HG03558 (cell line): ENCODE measurements at regions not wholly inside any gene's neighbourhood (a gene's known extent, or its start where the extent isn't known, plus 50 kb on each side); places are given as distances from the start of the nearest gene placed in this dataset.

Experiments
- ATAC-seq: cut with Tn5 transposase; IDR thresholded peaks from one replicate; pipeline ENCODE4 v1.9.1; 2021; ENCODE audit warnings: moderate number of reproducible peaks; ENCODE audit not compliant: unreplicated experiment; ENCODE audit errors: extremely low read depth

- no peak for ATAC-seq
Measured at GRCh38 chr1:57500136-57500830, 76.4 kb upstream of the DAB1 start.

DNA sequence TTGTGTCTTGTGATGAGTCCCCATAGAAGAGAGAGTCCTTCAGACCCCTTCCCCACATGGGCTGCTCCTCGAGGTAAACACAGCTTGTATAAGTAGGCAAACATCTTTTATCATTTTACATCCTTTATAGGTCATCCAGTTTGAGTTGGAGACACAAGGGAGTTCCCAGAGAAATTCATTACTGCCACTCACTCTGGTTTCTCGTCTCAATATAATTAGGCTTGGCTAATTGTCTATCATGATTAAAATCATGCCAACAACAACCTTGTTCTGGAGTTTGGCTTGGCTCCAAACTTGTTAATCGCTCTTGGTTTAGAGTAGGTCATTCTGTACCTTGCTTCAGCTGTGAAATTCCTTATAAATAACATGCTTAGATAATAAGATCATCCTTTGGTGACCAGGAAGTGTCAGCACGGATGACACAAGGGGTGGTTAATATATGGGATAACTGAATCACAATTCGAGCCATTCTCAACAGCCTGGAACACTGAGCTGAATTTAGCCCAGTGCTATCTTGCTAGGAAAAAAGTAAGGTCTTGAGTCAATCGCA is 70.7 kb upstream of the DAB1 start:
- ATAC-seq = no peak

GRCh38 chr1:57492586-57493226 is 68.8 kb upstream of the DAB1 start:
- no peak for ATAC-seq

DNA sequence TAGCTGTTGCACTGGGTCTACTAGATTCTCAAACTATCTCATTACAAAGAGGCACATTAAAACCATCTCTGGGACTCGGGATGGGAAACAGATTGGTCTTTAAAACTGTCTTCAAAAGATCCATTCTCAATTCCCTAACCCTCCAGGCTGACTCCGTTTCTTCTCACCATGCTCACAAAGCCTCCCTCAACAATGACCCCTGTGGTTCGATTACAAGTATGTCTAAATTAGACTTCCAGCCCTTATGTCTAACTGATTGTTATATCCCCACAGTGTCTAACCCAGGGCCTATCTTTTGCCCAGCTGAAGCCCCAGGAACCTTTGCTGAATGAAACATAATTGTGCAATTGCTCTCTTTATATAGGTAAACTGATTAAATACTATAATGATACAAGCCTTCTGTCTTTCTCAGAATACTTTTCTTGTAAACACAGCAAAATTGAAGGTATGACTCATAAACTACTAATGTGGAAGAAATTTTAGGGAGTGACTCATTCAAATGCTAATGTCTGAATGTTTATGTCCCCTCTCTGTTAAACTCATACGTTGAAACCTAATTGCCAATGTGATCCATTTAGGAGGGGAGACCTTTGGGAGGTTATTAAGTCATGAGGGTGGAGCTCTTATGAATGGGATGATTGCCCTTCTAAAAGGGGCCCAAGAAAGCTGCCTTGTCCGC is 65.6 kb upstream of the DAB1 start:
- no peak for ATAC-seq

DNA sequence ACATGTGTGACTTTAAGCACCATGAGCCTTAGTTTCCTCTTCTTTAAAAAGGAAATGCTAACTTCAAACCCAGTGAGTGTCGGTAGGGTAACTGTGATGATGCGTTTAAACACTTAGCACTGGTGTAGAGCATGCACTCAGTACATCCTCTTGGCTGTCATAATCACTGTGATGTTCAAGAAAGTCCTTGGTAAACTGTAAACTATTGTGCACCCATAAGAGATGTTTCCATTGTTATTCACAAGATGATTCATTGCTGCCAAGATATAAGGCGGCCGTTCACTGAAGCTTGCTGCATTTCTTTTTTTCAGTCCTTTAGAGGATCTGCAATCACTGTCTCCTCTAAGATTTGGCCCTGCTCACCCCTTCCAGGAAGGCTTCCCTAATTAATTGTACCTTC is 61.8 kb upstream of the DAB1 start:
- no peak for ATAC-seq

DNA sequence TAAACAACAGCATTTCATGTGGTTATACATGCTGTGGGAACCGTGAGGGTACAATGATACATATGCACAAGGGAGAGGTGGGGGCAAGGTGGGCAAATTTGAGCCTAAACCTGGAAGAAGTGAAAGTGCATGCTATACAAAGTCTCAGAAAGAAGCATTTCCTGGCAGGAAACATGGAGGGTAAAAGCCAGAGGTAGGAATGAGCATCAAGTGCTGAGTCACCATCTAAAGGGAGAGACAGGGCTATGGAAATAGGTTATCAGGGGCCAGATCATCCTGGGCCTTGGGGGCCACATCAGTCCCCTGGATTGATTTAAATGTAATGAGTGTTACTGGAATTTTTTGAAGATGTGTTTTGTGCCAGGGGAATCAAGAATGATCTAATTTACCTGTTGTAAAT is 60.1 kb upstream of the DAB1 start:
- ATAC-seq = no peak

DNA sequence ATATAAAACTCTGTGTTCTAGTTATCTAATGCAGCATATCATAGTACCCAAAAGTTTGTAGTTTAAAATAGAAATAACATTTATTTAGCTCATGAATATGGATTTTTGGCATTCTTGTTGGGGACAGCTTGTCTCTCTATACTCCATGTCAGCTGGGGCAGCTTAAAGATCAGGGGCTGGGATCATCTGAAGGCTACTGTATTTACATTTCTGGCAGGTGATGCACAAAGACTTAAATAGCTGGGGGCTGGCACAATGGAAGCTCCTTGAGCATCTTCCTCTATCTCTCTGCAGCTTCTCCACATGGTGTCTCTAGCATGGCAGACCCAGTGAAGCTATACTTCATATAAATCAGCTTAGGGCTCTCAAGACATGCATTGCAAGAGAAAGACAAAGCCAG is 55.6 kb upstream of the DAB1 start:
- ATAC-seq = no peak

- no peak for ATAC-seq
Measured at GRCh38 chr1:57475366-57475765, 51.5 kb upstream of the DAB1 start.

DNA sequence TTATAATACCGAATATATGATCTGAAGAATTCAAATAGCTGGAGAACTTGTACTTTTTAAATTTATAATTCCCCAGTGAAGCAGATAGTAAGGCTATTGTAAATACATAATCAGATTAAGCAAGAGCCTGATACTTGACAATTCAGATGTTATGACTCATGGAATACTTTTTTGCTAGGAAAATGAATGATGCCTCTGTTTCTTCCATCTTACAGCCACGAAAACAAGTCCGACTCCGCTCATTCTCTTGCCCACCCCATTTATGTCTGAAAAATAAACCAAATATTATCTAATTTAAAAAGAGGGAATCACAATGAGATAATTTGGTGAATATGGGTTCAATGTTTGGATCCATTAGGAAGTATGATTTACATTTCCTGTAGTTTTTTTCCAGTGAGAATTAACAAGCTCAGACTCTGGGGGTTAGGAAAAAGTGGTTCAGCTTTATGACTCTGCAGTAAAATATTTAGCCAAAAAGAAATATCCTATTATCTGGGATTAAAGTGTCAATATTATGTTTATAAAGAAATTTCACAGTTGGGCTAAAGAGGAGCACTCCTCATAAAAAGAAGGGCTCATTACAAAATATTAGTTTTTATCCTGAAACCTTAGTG is 50.4 kb upstream of the DAB1 start:
- ATAC-seq = no peak
